HG03565 (cell line): ENCODE measurements at regions not wholly inside any gene's neighbourhood (a gene's known extent, or its start where the extent isn't known, plus 50 kb on each side); places are given as distances from the start of the nearest gene placed in this dataset.
"Not testable (repeated sequence)": the region's sequence is repeated elsewhere in the genome, so short reads cannot be mapped to it uniquely, and the experiment has no call there.

Experiments used
- ATAC-seq: cut with Tn5 transposase; IDR thresholded peaks from one replicate; pipeline ENCODE4 v1.9.1; 2021; ENCODE audit warnings: mild to moderate bottlenecking, moderate library complexity; ENCODE audit not compliant: unreplicated experiment

DNA sequence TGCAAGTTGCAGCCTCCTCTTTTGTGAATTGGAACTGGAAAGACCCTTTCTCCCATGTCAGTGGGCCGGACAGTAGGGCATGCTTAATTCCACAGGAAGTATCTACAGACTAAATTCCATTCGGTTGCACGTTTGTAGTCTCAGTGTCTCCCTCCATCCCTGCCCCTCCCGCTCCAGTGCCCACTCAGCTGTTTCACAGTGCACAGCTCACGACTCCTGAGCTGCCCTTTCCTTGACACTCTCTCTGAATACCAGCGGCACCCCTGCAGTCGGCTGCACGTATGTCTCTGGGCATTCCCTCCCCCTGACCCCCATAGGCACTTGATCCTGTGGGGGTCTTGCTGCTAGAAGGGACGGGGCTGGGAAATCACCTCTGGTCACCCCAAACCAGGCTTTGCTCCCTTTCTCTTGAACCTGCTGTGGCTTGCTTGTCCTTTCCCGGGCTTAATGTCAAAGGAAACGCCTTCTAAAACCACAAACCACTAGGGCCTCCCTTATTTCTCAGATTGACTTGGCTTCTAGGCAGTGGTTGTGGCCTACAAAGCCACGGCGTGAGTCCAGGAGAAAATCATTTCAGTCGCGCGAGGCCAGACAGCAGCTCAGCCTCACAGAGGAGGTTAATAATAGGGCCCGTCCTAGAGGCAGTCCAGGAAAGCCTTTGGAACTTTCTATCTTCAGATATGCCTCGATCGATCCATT, 365.3 kb upstream of the PROX1 start:
- ATAC-seq, result peak; percentile 77

- ATAC-seq, result peak; percentile 33
Measured at GRCh38 chr1:213623064-213623581, 364.6 kb upstream of the PROX1 start.

- ATAC-seq, result peak; percentile 29
Measured at GRCh38 chr1:213623862-213624261, 363.9 kb upstream of the PROX1 start.

- not testable (repeated sequence) for ATAC-seq
Measured at GRCh38 chr1:213636778-213637177, 351.0 kb upstream of the PROX1 start.

DNA sequence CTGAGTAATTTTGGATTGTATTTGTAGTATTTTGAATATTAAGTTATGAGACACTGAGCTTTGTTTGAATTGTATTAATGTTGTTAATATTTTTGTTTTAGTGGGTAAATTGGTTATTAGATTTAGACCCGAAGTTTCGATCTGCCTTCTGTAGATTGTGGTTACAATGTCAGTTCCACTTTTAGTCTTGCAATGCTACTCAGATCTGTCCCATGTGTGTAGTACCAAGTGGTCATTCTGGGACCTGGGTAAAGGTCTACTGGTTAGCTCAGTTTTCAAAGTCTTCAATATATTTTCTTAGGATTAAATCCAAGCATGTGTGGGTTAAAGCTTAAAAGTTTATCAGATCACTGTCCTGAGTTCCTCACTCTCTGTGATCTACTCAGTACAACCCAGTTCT, 346.5 kb upstream of the PROX1 start:
- ATAC-seq, result no peak

DNA sequence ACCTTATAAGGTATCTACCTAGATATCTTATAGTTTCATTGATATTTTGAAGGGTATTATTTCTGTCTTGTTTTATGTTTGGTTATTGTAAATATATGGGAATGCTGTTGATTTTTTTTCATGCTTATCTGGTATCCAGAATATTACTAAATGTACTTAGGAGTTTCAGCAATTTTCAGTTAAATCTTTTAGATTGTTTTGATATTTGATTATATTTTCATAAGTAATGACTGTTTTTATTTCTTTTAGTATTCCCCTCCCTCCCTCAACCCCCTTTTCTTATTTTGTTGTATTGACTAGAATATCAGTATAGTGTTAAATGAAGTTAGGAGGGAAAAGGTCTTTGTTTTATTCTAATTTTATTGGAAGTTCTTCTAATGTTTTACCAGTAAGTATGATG, 344.4 kb upstream of the PROX1 start:
- no peak for ATAC-seq

- no peak for ATAC-seq
Measured at GRCh38 chr1:213647864-213648650, 339.7 kb upstream of the PROX1 start.

DNA sequence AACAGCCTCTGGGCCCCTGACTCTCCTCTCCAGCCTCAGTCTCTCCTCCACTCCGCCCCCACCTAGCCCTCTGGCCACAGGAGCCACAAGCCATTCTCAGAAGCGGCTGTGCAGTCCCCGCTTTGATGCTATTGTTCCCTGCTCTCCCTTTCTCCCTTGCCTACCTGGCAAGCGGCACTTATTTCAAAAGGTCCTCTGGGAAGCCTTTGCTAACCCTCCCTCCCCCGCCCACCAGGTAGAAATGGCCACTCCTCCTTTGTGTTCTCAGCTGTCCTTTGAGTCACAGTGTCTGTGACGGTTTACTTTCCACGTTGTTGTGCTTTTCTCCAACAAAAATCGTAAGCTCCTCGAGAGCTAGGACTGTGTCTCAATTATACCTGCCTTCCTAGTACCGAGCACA, 338.4 kb upstream of the PROX1 start:
- no peak for ATAC-seq

DNA sequence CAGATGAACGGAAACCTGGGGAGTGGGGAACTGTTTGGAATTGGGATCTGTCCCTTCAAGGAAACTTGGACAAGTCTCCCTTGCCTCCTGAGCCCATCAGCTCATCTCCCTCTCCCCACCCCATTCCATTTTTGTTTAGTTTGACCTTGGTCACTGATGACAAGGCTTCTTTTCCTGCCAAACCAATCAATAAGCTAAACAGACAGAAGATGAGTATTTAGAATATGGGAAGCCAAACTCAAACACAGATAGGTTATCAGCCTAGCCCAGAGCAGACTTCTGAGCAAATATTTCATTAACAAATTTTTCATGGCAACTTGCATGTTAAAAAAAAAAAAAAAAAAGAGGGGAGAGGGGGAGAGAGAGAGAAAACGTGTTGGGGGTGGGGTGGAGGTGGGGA, 337.2 kb upstream of the PROX1 start:
- ATAC-seq, result no peak

DNA sequence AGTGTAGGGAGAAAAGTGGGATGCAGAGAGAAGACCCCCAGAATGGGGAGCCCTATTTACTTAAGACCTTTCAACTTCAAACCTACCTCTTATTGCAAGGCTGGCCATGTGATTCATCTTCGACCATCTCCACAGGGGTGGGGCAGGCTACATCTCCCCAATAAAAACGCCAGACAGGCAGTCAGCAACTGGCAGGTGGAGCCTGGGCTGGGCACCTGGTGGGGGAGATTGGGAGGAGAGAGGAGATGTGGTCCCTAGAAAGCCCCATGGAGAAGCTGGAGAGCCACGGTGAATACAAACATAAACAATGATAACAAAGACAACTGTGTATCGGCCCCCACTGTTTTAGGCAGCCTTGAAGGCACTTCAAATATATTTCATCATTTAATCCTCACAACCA, 336.7 kb upstream of the PROX1 start:
- no peak for ATAC-seq

- no peak for ATAC-seq
Measured at GRCh38 chr1:213652109-213652508, 335.7 kb upstream of the PROX1 start.

DNA sequence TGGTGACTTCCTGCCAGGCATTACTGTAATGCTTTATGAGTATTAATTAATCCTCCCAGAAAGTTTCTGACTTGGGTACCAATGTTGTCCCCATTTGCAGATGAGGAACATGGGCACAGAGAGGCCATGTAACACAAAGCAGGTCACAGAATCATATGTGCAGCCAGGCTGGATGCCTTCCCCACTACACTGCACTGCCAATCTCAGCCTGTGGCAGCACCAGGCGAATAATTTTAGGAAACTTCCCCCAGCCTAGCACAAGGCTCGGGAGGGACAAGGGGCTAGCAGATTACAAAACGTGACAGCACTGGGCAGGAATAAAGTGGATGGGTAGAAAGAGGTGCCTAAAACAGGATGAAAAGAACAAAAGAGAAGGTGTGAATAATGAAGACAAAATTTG, 331.7 kb upstream of the PROX1 start:
- ATAC-seq, result no peak

DNA sequence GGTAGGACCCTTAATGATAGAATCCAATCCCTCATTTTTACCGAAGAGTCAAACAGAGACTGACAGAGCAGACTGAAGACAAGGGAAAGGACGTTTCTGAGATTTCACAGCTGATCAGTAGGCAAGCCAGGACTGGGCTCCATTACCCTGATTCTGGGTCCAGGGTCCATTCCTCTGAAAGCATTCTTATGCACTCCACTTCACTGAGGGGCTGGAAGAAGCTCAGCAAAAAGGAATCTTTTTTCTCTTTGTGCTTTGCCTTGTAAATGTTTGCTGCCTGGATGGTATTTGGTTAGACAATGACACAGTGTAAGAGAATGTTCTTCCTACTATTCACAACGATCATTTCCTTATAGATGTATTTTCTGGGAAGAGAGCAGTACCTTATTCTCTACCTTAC, 331.3 kb upstream of the PROX1 start:
- no peak for ATAC-seq

DNA sequence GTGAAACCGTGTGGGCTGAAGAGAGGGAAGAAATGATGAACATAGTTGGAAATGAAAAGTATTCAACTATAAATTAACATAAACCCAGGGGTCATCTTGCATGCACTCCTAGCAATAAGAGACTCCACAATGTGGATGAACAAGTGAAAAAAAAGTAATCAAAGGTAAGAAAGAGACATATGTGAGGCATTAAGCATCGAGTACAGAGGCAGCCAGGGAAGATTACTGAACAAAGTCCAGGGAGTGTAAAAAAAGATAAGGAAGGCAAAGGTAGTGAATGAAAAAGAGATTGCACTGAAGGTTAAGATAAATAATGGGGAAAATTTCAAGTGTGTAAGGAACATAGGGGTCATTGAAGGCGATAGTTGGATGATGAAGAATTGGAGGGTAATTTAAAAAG, 330.8 kb upstream of the PROX1 start:
- no peak for ATAC-seq

DNA sequence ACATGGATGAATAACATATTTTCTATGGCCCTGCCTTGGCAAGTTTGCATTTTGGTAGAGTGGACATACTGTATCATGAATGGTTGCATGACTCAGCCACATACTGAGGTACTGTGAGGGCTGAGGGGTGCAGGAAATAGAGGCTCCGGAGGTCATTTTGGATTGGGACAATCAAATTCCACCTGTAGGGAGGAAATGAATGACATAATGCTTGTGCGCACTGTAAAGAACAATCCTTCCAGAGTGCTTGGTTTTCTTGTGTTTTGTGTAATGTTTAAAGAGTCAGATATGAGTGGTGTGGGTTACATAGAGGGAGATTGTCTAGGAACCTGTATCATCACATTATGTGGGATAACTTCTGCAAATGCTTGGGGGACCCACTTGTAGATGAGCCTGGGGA, 329.9 kb upstream of the PROX1 start:
- no peak for ATAC-seq

DNA sequence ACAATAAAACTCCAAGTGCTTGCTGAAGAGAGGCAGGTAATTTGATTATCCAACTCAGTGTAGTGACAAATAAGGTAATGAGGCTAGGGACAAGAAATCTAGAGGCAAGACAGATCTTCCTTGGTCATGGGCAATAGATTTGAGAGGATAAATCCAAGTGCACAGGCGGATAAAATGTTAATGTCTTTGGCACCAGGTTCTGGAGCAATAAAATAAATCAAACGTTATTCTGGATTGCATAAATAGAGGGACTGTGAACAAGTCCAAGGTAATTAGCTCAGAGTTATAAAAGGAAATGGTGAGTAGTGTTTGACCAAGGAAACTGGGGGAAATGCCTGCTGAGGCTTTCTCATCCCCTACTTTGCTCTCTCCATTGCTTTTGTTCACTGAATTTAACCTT, 329.3 kb upstream of the PROX1 start:
- ATAC-seq, result no peak

GRCh38 chr1:213659580-213660547, 327.9 kb upstream of the PROX1 start:
- no peak for ATAC-seq

- no peak for ATAC-seq
Measured at GRCh38 chr1:213661302-213661701, 326.5 kb upstream of the PROX1 start.

- ATAC-seq, result no peak
Measured at GRCh38 chr1:213666113-213666512, 321.7 kb upstream of the PROX1 start.

GRCh38 chr1:213666922-213667321, 320.9 kb upstream of the PROX1 start:
- ATAC-seq, result no peak

DNA sequence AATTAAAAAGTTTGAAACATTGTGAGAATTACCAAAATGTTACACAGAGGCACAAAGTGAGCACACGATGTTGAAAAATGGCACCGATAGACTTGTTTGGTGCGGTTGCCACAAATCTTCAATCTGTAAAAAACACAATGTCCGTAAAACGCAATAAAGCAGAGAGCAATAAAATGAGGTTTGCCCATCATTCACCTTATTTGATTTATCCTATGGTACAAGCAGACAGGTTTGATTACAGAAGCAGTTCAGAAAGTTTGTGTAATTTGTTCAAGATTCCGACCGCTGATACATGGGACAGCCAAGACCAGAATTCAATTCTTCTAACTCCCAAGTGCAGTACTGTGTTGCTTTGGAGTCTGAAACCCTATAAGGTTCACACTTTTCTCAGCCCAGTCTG, 318.3 kb upstream of the PROX1 start:
- no peak for ATAC-seq
